GM12865 (cell line): ENCODE measurements at regions not wholly inside any gene's neighbourhood (a gene's known extent, or its start where the extent isn't known, plus 50 kb on each side); places are given as distances from the start of the nearest gene placed in this dataset.
"Not testable (repeated sequence)": the region's sequence is repeated elsewhere in the genome, so short reads cannot be mapped to it uniquely, and the experiment has no call there.

Experiments used
- DNase-seq: peaks from one replicate; pipeline ENCODE4 v3.0.0; 2010; ENCODE audit warnings: low read depth
- H3K4me3 ChIP-seq: 2 replicates; pipeline ENCODE4 v1.5.1; 2011; ENCODE audit warnings: mild to moderate bottlenecking, low read depth, low read length, control low read depth
- CTCF ChIP-seq: IDR thresholded peaks from 2 replicates; pipeline ENCODE4 v1.5.1; 2011; ENCODE audit warnings: low read length, control low read depth, low read depth, inconsistent platforms; ENCODE audit not compliant: insufficient read depth; ENCODE audit errors: missing control alignments

- H3K4me3 ChIP-seq: no peak overlapping the region
- DNase-seq: no peak
- TF ChIP-seq CTCF: no peak
Observed at GRCh38 chr11:134497586-134497985, 85.5 kb upstream of the B3GAT1 start.

- not testable (repeated sequence) for H3K4me3 ChIP-seq, DNase-seq
Observed at GRCh38 chr11:134496058-134496457, 84.0 kb upstream of the B3GAT1 start.

- not testable (repeated sequence) for DNase-seq, H3K4me3 ChIP-seq
Observed at GRCh38 chr11:134494395-134494794, 82.4 kb upstream of the B3GAT1 start.

GRCh38 chr11:134492411-134492810, 80.4 kb upstream of the B3GAT1 start:
- not testable (repeated sequence) for H3K4me3 ChIP-seq, DNase-seq

- DNase-seq: no peak
- TF ChIP-seq CTCF: no peak
- H3K4me3 ChIP-seq: no peak overlapping the region
Observed at GRCh38 chr11:134489728-134490127, 77.7 kb upstream of the B3GAT1 start.

- DNase-seq: no peak
- no peak for TF ChIP-seq CTCF
- H3K4me3 ChIP-seq: no peak overlapping the region
Observed at GRCh38 chr11:134488913-134489312, 76.9 kb upstream of the B3GAT1 start.

- DNase-seq: no peak
- TF ChIP-seq CTCF: no peak
- no peak overlapping the region for H3K4me3 ChIP-seq
Observed at GRCh38 chr11:134488512-134488911, 76.5 kb upstream of the B3GAT1 start.

GRCh38 chr11:134487696-134488095, 75.7 kb upstream of the B3GAT1 start:
- TF ChIP-seq CTCF: no peak
- no peak for DNase-seq
- H3K4me3 ChIP-seq: no peak overlapping the region

- TF ChIP-seq CTCF: no peak
- DNase-seq: no peak
- no peak overlapping the region for H3K4me3 ChIP-seq
Observed at GRCh38 chr11:134486704-134487103, 74.7 kb upstream of the B3GAT1 start.
